D721Med (cell line): ENCODE measurements at regions not wholly inside any gene's neighbourhood (a gene's known extent, or its start where the extent isn't known, plus 50 kb on each side); places are given as distances from the start of the nearest gene placed in this dataset.

ENCODE experiments used
- DNase-seq: peaks from one replicate; pipeline ENCODE4 v3.0.0; 2011; ENCODE audit warnings: low spot score; ENCODE audit not compliant: insufficient read length
- FAIRE-seq: peaks from 2 replicates; lab custom pipeline; 2011; peaks lifted over from hg19 to GRCh38; lab: Jason Lieb, UNC
- TF ChIP-seq, protein P1 (sequence below): IDR thresholded peaks from 2 replicates; pipeline ENCODE4 v1.5.1; 2012; ENCODE audit warnings: mild to moderate bottlenecking, control low read depth; ENCODE audit not compliant: insufficient read depth; ENCODE audit errors: missing control alignments

DNA sequence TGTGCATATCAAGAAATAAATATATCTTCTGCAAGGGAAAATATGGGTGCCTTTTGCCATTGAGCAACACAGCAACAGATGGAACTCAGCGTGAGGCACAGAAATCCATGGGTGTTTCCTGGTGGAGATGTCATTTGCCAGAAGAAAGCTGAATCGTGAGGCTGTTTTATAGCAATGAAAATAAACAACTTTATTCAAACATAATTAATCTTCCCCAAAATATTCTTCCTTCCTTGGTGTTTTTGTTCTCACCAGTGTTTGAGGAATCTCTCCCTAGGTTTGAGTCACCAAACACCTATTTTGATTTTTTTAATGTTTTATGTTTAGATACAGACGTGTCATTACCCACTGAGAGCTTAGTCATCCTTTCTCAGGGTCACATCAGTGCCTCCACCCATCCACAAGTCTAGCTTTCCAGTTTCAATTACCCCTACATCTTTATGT, 65.8 kb upstream of the PAPPA start:
- TF ChIP-seq, protein P1, sequence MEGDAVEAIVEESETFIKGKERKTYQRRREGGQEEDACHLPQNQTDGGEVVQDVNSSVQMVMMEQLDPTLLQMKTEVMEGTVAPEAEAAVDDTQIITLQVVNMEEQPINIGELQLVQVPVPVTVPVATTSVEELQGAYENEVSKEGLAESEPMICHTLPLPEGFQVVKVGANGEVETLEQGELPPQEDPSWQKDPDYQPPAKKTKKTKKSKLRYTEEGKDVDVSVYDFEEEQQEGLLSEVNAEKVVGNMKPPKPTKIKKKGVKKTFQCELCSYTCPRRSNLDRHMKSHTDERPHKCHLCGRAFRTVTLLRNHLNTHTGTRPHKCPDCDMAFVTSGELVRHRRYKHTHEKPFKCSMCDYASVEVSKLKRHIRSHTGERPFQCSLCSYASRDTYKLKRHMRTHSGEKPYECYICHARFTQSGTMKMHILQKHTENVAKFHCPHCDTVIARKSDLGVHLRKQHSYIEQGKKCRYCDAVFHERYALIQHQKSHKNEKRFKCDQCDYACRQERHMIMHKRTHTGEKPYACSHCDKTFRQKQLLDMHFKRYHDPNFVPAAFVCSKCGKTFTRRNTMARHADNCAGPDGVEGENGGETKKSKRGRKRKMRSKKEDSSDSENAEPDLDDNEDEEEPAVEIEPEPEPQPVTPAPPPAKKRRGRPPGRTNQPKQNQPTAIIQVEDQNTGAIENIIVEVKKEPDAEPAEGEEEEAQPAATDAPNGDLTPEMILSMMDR, result no peak
- FAIRE-seq (no peak), DNase-seq (no peak)

DNA sequence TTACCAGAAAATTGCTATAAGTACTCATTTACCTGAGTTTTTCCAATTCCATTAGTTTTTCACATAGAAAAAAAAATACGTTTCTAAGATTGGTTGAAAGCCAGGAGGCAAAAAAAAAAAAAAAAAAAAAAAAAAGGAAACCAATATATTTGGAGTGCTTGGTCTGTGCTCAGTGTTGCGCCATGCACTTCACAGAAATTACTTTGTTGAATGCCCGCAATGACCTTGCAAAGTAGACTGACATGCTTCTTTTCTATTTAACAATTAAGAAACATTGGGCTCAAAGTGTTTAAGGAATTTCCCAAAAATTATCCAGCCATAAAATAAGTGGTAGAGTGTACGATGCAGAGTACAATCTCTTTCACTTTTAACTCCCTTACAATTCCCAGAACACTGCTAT, 65.2 kb upstream of the PAPPA start:
- TF ChIP-seq, protein P1, result no peak
- no peak for DNase-seq
- FAIRE-seq, result no peak

DNA sequence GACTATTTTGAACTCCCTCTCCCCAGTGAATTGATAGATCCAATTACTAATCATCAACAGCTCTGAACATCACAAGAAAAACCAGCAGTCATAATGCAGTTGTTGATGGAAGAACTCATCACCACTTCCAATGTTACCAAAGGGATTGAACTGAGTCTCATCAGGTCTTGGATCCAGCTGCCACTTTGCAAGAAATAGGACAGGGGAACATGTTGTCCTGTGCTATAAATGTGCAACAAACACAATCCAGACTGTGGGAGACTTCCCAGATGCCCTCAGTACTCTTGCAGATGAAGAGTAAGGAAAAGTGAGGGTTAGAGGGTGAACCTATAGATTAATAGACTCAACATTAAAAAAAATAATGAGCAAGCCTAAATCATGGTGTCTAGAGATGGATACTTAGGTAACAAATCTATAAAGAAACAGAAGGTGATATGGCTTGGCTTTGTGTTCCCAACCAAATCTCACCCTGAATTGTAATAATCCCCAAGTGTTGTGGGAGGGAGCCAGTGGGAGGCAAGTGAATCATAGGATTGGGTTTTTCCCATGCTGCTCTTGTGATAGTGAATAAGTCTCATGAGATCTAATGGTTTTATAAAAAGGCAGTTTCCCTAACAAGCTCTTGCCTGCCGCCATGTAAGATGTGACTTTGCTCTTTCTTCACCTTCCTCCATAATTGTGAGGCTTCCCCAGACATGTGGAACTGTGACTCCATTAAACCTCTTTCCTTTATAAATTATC, 63.4 kb upstream of the PAPPA start:
- TF ChIP-seq, protein P1, result no peak
- FAIRE-seq, result no peak
- DNase-seq, result no peak

DNA sequence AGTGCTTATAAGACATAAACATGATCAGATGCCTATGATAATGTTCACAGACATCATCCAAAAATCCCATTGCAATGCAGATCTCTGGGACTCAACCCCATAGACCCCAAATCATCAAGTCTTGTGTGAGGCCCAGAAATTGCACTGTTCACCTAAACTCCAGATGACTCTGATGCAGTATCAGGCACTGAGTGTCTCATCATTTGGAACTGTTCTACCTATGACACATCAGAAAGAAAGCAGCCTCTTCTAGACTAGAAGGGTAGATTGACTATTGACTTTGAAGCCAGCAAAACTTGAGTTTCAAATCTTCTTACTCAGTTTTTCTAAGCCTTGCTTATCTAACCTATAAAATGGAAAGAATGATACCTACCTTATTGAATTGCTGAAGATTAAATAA, 58.7 kb upstream of the PAPPA start:
- no peak for FAIRE-seq
- DNase-seq, result no peak
- TF ChIP-seq, protein P1, result no peak

DNA sequence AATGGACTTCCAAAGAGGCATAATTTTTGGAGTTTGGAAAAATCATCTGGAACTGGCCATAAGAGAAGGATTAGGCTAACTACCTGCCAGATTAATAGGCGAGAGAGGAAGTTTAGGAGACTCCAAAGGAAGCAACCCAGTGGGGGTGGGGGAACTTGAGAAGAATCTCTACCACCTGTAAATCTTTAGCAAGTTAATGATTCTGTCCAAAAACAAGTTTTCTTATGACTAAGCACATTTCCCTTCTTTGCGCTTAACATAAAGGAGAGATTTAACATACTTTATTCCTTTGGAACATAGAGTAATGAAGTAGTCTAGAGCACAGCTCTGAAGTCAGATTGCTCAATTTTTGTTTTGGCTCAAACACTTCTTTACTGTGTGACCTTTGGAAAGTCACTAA, 58.2 kb upstream of the PAPPA start:
- no peak for FAIRE-seq

DNA sequence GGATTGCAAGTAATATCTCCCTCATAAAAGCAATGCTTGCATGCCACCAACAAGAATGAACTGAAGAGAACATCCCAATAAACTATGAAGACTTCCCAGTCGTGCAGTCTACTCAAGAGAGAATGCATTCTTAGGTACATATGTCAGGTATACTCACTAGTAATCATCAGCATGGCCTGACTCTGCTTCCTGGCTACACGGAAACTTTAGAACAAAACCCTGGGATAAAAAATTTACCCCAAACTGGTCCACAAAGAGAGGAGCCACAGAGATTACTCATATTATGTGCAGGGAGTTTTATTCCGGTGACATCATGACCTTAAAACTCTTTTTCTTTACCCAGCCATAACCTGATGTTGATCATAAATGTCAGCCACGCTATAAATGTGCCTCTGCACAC, 57.5 kb upstream of the PAPPA start:
- DNase-seq (no peak), FAIRE-seq (no peak)
- TF ChIP-seq, protein P1, result no peak

More for the DNA sequence above, 58.2 kb upstream of the PAPPA start:
- no peak for DNase-seq
- TF ChIP-seq, protein P1, result no peak

DNA sequence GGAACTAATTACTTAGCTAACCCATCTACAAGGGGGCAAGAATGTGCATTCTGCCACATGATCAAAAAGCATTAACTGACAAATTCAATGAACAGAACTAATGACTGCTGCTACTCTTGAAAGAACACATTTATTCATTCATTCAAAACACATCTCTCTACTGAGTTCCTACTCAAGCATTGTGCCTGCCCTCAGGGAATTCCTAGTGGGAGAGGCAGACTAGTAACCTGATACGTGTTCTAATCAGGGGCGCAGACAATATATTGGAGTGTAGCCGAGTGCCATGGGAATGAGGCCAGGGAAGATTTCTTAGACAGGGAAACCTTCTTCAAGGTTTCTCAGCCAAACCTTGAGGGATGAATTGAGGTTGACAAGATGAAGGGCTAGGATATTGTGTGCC, 56.7 kb upstream of the PAPPA start:
- DNase-seq (no peak), FAIRE-seq (no peak)
- TF ChIP-seq, protein P1, result no peak
